AG20443 (cell line): ENCODE measurements at regions not wholly inside any gene's neighbourhood (a gene's known extent, or its start where the extent isn't known, plus 50 kb on each side); places are given as distances from the start of the nearest gene placed in this dataset.
A peak's percentile ranks its signal among the peaks of the same experiment; 100 is the strongest.
"Not testable (repeated sequence)": the region's sequence is repeated elsewhere in the genome, so short reads cannot be mapped to it uniquely, and the experiment has no call there.

ENCODE experiments used
- DNase-seq: peaks from one replicate; pipeline ENCODE4 v3.0.0; 2012; ENCODE audit warnings: low spot score, mixed read lengths

- DNase-seq, result no peak
These were observed 51.0 kb downstream of the FHIP2A start for GRCh38 chr10:114872519-114873087.

DNA sequence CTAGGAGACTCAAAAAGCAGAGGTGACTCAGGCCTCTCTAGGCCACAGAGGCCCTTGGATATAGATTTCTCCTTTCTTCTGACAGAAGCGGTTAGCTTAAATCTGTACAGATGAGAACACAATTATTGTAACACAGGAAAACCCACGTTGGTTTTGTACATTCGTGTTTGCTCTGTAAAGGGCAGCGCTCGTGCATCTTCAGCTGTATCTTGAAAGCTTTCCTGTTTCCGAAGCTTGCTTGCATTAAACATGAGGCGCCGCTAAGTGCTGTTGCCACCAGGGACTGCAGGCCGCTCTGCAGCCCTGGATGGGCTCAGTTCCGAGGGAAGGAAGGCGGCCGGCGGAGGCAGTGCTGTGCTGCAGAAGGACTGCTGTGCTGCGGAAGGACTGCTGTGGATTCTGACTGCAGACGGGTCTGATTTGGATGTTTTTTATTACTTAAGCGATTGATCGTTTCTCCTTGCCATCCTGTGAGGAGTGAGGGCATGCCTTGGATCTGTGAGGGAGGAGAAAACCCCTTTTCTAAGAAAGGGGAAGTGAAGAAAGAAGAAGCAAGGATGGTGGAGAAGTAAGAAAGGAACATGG is 53.3 kb downstream of the FHIP2A start:
- peak; percentile 37 for DNase-seq

DNA sequence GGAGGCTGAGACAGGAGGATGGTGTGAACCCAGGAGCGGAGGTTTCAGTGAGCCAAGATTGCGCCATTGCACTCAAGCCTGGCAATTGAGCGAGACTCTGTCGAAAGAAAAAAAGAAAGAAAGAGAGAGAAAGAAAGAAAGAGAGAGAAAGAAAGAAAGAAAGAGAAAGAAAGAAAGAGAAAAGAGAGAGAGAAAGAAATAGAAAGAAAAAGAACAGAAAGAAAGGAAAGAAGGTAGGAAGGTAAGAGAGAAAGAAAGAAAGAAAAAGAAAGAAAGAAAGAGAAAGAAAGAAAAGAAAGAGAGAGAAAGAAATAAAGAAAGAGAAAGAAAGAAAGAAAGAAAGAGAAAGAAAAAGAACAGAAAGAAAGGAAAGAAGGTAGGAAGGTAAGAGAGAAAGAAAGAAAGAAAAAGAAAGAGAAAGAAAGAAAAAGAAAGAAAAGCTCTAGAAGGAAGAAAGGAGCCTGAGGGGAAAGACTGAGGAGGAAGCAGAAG is 54.1 kb downstream of the FHIP2A start:
- not testable (repeated sequence) for DNase-seq

DNA sequence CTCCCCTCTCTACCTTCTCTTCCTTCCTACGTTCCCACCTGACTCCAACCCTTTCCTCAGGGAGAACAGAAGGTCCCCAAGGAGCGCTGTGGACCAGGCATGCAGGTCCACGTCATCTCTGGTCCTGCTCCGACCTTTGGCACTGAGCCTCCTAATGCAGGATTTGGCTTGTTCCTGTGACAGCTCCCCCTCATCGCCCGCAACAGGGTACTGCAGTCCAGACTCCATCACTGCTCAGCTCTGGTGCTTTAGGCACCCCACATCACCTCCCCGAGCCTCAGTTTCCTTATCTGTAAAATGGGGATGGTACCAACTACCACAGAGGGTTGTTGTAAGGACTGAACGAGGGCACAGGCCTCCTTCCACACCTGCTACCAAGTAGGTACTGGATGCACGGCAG is 54.6 kb downstream of the FHIP2A start:
- DNase-seq, result no peak

GRCh38 chr10:114876602-114877300 is 55.2 kb downstream of the FHIP2A start:
- DNase-seq, result peak; percentile 80

DNA sequence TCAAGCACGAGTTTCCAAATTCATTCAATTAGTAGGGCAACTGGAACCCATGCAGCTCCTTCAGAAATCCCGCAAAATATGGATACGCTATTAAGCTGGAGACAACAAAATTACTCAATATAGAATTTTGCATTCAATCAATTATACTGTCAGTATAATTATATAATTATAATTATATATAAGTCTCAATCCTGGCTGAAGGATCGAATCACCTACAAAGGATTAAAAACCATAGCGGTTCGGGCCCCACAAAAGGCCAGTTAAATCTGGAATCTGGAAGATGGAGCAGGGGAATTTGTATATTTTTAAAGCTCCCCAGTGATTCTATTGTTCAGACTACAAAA is 55.7 kb downstream of the FHIP2A start:
- DNase-seq, result no peak

- DNase-seq, result no peak
These were observed 57.5 kb downstream of the FHIP2A start for GRCh38 chr10:114879093-114879492.

DNA sequence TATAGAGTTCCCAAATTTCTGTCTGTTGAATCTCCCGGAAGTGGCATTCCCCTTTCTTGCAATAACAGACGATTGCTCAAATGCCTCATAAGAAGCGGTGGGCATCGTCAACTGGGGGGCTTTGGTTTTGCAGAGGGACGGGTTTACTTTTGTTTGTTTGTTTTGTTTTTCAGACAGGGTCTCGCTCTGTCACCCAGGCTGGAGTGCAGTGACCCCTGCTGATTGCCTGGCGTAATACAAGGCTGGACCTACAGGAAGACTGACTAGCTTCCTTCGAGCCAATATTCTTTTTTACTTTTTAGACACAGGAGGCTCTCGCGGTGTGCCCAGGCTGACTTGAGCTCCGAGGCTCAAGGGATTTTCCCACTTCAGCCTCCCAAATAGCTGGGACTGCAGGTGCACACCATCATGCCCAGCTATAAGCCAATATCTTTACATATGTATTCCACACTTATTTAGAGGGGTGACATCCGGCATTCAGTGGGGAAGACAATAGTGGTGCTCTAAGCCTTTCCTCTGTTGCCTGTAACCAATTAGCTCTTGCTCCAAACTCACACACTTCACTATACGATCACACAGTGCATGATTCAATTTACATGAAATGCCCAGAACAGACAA is 58.1 kb downstream of the FHIP2A start:
- DNase-seq, result peak; percentile 52

- no peak for DNase-seq
These were observed 56.6 kb upstream of the TRUB1 start for GRCh38 chr10:114881417-114881816.

DNA sequence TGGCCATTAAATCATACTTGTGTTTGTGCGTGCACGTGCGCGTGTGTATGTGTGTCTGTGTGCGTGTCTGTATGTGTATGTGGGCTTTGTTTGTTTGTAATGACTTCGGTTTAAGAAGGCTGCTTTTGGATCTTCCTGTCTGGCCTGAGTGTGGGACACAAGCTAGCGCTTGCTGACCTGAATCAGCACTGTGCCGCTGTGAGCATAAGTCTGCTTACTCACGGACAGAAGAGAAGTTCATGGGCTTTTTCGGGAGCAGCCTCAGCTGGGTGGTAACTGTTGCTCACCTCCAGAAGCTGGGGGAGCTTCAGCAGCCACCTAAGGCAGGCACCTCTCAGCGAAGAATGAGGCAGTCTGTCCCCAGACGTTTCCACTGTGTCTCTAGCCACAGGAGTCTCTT is 56.1 kb upstream of the TRUB1 start:
- no peak for DNase-seq

DNA sequence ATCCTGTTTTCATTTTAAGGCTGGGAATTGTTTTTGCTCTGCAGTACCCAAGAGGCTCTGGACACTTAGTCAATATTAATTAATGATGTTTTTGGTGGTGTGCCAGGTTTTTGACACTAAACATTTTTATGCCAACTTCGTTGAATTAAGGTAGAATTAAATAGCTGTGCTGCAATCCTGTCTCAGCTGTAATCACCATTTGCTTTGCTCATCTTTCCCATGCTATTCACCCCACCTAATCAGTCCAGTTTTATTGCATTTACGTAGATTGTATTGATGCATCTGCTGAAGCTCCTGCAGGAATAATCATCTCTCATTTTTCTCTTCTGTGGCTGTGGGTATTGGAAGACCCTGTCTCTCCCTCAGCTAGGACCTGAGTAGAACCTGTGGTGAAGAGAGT is 52.6 kb upstream of the TRUB1 start:
- DNase-seq, result no peak
